ENCODE measurements at regions not wholly inside any gene's neighbourhood (a gene's known extent, or its start where the extent isn't known, plus 50 kb on each side); places are given as distances from the start of the nearest gene placed in this dataset.
"Not testable (repeated sequence)": the region's sequence is repeated elsewhere in the genome, so short reads cannot be mapped to it uniquely, and the experiment has no call there.

- DNase-seq, result no peak
Observed at GRCh38 chr16:8109510-8110369, 480.6 kb downstream of the TMEM114 start.

DNA sequence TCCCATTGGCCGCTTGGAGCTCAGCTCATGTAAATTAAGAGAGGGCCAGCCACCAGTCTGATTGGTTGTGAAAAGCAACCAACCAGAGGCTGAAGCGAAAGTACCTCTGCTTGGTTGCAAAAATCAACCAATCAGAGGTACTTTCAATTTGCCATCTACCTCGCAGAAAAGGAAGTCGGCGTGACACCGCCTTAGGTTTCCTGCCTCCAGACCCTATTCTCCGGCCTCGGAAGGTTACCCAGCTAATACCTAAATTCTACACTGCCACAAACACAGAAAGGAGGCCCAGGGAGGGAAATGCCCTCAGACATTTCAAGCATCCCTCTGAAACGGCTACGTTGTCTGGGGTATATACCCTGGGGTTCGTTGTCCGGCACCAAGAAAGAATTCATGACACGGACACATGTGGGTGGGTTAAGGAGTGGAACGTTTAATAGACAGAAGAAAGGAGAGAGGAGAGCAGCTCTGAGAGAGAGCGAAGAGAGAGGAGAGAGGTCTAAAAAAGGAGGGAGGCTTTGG, 481.3 kb downstream of the TMEM114 start:
- DNase-seq, result no peak

DNA sequence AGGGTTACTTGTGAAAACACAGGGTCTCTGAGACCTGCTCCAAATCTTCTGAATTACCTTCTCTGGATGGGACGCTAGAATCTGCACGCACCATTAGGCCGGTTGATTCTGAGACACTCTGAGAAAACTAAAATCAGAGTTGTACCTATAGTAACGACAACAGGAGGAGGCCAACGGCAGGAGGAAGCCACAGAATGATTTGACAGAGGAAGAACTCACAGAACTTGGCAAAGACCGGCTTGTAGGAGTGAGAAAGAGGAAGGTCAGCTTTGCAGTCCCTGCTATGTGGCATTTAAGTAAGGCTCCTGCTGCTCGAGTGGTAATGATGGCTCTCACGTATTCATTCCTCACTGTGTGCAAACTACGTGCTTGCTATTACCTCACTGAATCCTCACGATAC, 483.0 kb downstream of the TMEM114 start:
- DNase-seq, result no peak

DNA sequence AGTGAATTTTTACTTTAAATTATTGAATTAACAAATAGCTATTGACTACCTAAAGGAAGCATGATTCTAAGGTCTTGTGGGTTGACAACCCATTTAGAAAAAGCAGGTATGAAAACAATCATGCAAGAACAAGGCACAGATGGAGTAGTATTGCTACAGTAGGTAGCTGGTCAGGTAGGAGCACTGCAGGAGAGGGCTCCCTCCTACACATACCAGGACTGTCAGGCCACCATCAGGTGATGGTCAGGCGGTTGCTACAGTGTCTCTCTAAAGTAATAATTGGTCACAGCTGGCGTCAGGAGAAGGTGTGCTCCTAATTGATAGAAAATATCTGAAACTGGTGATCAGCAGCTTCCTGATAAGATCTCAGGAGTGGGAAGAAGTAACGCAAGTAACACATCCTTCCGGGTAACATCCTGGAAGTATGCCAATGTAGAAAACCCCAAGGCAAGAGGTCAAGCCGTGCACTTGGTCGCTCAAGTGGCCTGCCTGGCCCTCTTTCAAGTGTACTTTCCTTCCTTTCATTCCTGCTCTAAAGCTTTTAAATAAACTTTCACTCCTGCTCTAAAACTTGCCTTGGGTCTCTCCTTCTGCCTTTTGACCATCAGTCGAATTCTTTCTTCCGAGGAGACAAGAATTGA, 486.5 kb downstream of the TMEM114 start:
- DNase-seq, result no peak

GRCh38 chr16:8099586-8099985, 490.7 kb downstream of the TMEM114 start:
- no peak for DNase-seq

GRCh38 chr16:8098947-8099512, 491.3 kb downstream of the TMEM114 start:
- DNase-seq, result no peak

DNA sequence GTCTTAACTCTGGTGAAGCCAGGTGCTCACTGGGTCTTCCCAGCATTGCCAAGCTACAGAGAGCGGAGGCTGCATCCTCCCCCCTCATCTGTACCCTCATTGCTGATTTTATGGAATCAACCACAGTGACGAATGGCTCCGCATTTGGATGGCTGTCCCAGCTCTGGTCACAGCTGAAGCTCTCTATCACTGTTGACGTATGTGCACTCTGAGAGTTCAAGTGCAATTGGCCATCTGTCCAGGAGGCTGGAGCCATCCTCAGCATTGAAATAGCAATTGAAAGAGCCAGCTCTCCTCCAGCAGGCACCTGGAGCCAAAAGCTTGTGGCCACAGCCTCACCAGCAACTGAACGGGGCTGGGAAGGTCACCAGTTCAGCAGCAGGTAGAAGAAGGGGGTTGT, 494.1 kb downstream of the TMEM114 start:
- no peak for DNase-seq

DNA sequence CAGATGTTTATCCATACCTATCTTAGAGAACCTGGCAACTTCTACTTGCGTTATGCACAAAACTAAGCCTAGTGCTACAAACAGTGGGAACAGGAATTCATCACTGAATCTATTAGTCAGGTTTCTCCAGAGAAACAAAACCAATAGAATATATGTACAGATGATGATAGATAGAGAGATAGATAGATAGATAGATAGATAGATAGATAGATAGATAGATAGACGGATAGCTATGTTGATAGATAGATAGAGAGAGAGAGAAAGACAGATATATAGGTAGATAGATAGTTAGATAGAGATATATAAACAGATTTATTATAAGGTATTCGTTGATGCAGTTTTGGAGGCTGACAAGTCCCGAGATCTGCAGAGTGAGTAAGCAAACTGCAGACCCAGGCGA, 495.6 kb downstream of the TMEM114 start:
- no peak for DNase-seq

DNA sequence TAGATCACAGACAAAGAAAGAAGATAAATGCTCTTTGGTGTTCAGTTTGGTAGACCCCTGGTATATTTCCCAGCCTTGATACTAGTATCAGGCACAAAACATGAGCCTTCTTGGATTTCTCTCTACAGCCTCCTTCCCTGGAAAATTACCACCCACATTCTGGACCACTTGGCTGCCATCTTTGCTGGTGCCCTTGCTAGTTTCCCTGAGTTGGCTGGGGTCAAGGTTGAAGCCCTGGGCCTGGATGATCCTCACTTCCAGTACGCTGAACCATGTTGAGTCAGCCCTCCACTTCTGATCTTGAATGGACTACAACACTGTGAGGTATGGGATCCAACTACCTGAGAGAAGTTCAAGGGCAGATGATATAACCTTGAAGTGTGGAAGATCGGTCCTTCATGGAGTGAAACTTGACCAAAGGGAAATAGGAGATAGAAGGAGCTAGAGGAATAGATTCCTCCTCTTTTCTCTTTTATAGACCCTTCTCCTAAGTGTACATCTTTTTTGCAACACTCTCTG, 501.4 kb downstream of the TMEM114 start:
- DNase-seq, result no peak

DNA sequence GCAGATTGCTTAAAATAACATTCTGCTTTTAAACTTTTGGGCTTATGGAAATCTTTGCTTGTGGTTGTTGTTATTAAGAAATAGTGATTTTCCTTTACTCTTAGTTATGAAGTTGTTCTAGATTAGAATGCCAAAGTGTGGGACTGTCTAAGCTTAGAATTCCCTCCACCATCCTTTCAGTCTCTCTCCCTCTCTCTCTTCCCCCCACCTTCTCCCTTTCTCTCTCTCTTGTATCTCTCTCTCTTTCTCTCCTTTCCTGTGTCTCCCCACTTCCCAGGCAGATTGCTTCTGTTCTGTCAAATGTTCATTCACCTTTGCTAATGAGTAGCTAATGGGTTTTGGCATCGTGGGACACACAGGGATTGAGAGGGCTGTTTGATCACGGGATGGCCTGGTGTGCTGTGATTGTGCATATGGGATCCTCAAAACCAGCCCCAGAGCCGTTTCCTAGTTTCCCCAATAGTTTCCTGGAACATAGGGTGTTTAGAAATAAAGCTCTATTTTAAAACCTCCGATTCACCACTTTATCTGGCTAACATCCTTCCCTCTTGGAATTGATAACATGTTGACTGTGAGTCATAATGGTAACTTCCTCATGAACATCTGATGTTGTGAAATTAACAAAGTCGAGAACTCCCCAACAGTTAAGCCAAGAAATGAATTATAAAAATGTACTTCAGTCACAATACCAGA, 502.6 kb downstream of the TMEM114 start:
- DNase-seq, result no peak

- DNase-seq, result no peak
Observed at GRCh38 chr16:8087146-8087545, 503.2 kb downstream of the TMEM114 start.

DNA sequence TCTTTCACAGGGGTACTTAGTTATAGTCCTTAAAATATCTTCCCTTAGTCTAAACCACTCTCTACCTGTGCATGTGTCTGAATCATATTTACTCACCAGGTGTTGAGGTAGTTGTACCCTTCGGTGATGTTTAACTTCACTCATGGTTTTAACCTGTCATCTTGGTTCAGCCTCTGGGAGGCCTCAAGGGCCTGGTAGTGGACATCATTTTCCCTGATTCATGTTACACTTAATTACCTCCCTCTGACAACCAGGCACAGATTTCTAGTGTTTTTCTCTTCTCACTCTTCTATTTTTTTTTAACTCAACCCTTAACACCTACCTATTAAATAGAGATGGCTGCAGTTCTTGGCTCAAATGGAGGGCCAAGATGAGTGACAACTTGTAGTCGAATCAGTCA, 505.4 kb downstream of the TMEM114 start:
- no peak for DNase-seq

GRCh38 chr16:8084302-8084701, 506.0 kb downstream of the TMEM114 start:
- no peak for DNase-seq

- DNase-seq, result no peak
Observed at GRCh38 chr16:8083560-8083959, 506.8 kb downstream of the TMEM114 start.

- DNase-seq, result no peak
Observed at GRCh38 chr16:8080817-8081216, 509.5 kb downstream of the TMEM114 start.

- no peak for DNase-seq
Observed at GRCh38 chr16:8075271-8075670, 515.0 kb downstream of the TMEM114 start.

- DNase-seq, result no peak
Observed at GRCh38 chr16:8070506-8070905, 519.8 kb downstream of the TMEM114 start.

GRCh38 chr16:8068225-8068624, 522.1 kb downstream of the TMEM114 start:
- DNase-seq, result not testable (repeated sequence)

DNA sequence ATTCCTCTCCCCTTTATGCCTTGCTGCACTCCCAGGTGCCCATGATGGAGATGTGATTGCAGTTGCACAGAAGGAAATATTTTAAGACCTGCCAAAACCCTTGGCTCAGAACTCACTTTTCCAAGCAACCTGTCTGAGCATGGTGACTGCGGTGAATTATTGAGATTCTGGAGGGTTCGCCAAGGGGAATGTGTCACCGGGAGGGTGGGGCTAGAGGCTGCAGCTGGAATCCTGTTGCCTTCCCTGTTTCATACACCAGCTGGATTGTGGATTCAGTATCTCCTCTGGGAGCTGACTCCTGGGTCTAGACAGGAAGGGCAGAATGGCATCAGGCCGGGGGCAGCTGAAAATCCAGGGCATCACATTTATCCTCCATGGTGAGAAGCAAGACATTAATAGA, 527.2 kb downstream of the TMEM114 start:
- no peak for DNase-seq

- DNase-seq, result no peak
Observed at GRCh38 chr16:8062677-8063076, 527.6 kb downstream of the TMEM114 start.

DNA sequence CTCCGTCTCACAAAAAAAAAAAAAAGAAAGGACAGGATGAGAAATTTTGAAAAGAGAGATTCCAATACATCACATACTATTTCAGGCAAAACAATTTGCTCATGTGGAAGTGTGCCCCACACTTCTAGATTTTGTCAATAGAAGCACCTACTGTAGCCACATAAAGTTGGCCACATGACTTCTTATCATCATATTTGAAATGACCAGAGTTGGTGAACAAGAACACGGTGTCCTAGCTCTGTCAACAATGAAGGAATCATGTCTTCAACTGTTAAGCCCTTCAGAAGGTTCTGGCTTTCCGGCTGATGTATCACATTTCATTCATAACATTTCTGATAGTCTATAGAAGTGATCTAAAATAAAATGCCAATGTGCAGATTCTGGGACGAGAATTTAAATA, 534.5 kb downstream of the TMEM114 start:
- no peak for DNase-seq

DNA sequence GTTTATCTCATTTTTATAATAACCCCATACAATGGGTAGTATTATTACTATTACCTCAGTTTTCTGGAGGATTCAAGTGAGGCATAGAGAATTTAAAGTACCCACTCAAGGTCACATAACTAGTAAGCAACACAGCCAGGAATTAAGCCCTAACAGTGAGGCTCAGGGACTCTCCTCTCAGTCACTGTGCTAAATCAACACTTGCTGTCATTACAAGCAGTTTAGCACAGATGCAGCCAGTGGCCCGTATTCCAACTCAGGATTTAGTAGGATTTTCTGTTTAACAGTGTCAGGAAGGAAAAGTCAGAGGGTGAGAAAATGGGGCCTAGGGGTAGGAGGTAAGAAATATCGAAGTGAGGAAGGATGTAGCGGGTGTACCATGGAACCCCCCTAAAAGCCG, 536.9 kb downstream of the TMEM114 start:
- no peak for DNase-seq

- DNase-seq, result no peak
Observed at GRCh38 chr16:8048433-8048832, 541.9 kb downstream of the TMEM114 start.

Measured in T1000 (cell line).